GM19468 (cell line): ENCODE measurements at regions not wholly inside any gene's neighbourhood (a gene's known extent, or its start where the extent isn't known, plus 50 kb on each side); places are given as distances from the start of the nearest gene placed in this dataset.

Experiments
- ATAC-seq: cut with Tn5 transposase; IDR thresholded peaks from one replicate; pipeline ENCODE4 v1.9.1; 2021; ENCODE audit warnings: mild to moderate bottlenecking, moderate library complexity, moderate number of reproducible peaks; ENCODE audit not compliant: unreplicated experiment; ENCODE audit errors: extremely low read depth

DNA sequence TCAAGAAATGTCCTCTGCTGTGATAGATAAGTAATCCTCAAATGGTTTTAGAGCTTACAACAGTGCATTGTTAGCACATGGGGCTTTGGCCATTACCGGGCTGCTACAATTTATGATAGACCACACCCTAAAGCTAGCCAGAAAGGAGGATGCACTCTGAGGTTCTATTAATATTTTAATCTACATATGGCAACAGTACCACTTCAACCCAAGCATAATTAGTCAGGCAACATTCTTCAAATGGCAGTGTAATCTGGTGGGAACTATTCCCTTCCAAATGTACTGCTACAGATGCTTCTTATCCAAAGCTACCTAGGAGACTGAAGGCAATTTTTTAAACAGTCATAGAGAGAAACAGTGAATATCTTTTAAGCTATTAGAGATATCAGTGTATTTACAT lies 697.6 kb downstream of the KCNA4 start:
- no peak for ATAC-seq

DNA sequence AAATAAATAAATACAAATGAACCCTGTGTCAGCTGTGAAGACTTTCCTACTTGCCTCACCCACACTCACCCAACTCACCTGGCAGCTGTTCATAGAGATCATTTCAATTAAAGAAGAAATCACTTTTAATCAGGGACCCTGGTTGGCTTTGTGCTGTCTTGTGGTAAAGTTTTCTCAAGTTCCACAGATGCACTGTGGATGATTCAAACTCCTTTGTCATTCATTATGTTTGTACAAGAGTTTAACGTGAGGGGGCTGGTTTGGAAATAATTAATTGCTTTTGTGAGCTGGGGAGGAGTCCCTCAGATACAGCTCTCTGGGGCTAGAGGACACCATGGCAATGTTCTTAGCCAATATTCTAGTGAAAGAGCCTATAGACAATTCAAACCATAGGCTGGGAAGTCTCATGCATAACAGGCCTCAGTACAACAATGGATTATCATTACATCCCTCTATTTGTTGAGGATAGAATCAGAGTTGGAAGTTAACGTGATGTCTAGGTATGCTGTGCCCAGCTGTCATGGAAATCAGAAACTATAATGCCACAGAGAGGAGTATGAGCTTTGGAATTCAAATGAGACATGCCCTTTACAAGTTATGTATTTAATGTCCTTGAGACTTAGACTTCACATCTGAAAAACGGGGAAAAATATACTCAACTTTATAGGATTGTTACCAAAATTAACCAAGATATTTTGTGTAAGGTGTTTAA lies 698.5 kb downstream of the KCNA4 start:
- no peak for ATAC-seq

DNA sequence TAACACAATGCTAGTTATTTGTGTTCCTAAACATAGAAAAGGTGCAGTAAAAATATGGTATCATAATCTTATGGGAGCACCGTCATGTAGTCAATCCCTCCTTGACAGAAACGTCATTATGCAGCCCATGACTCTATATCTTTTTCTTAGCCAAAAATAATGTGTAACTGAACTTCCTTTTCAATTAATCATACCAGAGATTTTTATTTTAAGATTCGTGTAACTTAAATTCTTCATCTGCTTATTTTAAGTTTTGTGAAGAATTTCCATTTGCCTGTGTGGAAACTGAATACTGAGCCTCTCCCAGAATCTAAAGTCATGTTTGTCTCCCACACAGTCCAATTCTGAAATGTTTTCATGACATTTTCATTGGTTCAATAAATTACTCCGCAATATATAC lies 699.1 kb downstream of the KCNA4 start:
- no peak for ATAC-seq

DNA sequence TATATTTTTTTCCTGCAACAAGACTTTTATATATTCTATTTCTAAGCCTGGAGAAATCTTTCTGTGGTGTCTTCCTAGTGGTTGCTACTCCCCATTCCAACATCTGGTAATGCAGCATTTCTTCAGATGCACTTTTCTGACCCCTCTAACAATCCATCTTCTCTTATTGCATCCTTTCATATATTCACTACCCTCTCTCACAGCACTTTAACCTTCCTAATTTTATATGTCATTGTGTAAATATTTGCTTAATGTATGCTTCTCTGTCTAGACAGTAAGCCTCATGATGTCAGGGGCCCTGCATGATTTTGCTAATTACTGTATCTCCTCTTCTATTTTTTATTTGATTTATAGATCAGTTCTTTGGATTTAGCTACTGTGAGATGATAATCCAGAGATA lies 701.6 kb downstream of the KCNA4 start:
- ATAC-seq = no peak

DNA sequence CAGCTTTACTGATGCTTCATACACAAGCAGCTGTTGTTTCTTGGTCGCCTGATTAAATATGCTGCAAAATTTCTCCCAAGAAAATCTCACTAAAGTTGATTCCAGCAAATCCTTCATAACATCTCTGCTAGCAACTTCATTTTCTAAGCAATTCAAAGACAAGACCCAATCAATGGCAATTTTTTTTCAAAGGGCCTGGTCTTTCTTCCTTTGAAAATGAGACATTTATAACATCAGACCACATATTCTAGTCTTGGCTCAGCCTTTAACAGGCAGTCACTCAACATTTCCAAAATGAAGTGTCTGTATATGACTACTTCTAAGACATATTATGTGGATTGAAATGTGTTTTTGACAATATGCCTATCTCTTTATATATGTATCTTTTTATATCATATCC lies 702.6 kb downstream of the KCNA4 start:
- no peak for ATAC-seq

DNA sequence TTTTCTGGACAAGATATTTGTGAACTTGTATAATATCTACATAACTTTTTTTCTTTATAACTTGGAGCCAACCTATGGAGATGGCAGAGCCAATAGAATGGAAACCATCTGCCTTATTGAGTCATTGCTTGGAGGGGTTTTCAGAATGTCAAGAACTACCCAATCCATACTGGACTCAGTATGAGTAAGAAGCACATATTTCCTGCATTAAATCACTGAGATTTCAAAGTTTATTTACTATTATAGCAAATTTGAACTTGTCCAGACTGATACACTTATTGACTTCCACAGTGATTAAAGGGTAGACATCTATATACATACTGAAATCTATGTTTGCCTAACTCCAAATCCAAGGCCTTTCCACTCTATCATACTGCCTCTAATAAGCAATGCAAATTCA lies 704.0 kb downstream of the KCNA4 start:
- no peak for ATAC-seq

DNA sequence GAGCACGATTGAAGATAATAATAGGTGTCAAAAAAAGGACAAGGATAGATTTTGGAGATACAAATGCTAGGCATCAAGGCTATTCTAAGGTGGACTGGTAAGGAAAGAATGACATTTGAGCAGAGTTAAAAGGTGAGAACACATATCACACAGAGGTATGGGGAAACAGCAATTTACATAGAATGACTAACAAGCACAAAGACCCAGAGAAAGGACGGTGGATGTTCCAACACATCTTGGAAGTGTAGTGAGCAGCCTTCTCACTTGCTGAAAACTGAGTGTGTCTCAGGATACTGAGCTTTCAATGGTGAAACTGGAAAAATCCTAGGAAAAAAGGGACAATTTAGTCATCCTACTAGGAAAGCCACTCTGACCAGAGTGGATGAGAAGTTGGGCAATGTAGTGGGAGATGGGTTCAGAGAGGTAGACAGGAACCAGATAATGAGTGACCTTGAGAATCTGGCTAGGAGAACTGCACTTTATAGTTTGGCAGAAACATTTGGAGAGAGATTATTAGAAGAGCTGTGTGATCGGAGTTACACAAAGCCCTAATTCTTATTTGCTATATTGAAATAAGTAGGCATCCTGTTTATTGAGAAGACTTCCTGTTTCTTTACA lies 706.0 kb downstream of the KCNA4 start:
- no peak for ATAC-seq

DNA sequence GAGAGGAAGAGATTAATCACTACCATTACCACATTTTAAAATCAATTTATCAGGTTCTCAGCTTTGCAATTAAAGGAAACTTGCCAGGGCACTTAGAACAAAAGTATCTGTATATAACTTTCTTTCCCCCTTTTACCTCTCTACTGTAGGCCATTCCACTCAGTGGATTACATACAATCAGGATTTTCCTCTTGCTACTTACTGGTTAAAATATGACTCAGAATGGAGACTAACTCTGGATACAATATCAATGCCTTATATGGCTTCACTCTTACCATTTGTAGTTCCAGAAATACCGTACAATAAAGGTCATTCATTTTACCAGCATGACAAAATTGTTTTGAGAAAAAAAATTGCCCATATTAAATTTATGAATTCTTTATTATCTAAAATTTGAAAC lies 706.8 kb downstream of the KCNA4 start:
- ATAC-seq = no peak

DNA sequence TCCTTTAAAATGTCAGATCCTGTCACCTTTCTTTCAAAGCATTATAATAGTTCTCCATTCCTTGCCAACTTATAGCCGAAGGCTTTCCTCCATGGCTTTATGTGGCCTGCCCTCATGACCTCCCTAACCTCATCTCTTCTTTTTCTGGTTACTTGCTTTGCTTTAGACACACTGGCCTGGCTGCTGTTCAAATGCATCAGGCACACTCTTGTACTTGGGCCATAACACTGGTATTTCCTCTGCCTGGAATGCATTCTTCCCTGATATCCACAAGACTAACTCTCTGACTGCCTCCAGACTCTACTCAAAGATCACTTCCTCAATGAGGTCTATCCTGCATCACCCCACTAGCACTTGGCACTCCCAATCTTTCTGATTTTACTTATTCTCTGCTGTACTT lies 710.3 kb downstream of the KCNA4 start:
- no peak for ATAC-seq

DNA sequence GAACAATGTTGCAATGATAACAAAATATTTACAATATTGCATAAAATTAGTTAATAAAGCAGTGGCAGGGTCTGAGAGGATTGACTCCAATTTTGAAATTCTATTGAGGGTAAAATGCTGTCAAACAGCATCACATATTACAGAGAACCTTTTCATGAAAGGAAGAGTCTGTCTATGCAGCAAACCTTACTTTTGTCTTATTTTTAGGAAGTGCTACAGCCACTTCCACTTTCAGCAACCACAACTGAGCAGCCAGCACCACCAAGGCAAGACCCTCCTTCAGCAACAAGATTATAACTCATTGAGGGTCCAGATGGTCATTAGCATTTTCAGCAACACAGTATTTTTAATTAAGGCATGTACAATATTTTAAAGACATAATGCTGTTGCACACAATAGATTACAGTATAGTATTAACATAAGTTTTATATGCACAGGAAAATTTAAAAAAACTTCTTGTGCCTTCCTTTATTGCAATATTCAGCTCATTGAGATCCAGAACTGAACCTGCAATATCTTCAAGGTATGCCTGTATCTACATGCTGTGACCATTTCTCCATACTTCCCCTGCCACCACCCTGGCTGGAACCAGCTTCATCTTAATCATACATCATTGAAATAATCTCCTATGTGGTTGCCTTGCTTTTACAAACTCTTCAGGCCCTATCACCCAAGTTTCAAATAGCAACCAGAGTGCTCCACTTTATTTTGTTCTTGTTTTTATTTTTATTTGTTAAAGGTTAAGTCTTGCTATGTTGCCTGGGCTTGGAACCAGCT lies 711.2 kb downstream of the KCNA4 start:
- ATAC-seq = no peak

DNA sequence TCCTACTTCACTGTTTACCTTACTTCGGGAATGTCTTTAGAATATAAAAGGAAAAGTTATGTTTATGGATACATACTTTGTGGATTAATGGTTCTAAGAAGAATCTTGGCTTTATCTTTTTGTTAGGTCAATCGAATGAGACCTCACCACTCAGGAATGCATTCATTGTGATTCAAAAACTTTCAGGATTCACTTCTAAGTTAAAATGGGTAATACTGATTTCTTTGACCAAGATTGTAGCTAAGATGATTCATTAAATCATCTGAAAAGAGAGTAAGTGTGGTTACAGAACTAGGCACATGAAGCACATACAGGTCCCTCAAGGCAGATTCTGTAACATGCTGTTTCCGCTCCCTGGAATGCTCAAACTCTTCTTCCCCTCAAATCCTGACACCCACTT lies 716.4 kb downstream of the KCNA4 start:
- no peak for ATAC-seq

DNA sequence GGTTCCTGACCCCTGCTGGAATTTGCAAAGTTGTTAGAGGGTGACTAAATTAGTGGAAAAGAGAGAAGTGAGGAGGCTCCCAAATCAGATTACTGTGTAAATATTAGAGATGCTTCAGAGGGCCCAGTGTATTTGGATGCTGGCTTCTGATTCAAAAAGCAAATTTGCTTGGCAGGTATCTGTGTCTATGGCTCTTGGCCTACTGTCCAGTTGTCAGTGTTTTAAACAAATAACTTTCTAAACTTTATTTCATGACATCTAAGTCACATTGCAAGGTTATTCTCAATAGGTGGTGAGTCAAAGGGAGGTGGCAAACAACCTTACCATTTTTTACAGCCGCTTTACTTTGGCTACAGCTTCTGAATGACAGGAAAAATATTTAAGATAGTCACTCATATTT lies 720.1 kb downstream of the KCNA4 start:
- ATAC-seq = no peak

DNA sequence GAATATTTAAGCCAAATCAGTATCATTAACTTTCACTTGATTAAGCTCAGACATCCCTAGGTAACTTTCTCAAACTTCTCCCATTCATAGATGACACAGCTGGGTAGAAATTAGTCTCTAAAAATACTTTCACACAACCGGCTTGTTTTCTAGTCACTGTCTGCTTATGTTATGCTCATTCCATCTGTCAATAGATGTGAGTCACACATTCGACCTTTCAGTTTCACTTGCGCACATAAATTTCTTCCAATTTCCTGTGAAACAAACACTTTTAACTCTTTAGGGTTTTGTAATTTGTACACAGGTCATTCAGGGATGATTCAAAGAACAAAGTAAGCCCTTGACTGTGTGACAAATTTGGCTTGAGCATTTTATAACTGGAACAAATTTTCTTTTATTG lies 723.0 kb downstream of the KCNA4 start:
- peak; percentile 94 for ATAC-seq

DNA sequence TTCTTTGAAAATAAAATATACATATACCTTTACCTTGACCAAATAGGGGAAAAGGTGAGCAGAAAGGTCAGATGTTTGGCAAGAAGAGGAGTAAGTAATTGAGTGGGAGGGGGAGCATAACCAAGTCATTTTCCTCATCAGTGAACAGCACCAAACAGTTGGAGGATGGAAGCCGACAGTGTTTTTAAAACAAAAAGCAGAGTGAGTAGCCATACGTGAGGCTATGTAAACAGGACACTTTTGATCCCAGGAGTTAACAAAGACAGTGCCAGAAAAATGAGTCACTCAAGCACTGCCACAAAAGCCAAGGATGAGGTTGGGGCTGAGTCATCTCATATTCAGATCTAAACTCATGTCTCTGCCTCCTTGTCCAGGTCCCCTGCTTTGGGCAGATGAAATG lies 734.7 kb downstream of the KCNA4 start:
- ATAC-seq = no peak

DNA sequence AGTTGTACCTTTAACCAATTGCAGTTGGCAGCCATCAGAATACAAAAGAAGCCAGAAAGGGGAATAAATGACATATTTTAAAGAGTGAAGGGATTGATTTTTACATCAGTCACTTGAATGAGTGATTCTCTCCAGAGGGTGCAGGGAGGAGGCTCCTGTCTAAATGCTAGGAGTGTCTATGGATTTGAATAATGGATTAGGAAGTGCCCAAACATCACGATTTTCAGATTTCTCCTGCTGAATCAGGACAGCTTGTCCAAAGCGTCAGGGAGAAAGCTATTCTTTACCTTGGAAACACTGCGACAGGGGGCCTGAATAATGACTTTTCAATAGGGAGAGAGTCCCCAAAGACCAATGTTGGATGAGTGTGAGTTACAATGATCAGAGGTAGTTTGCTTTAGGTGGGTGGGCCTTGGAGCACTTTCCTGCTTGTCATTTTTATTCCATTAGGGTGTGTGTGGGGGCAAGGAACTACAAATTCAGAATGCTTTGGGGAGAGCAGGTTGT lies 735.5 kb downstream of the KCNA4 start:
- ATAC-seq = no peak

DNA sequence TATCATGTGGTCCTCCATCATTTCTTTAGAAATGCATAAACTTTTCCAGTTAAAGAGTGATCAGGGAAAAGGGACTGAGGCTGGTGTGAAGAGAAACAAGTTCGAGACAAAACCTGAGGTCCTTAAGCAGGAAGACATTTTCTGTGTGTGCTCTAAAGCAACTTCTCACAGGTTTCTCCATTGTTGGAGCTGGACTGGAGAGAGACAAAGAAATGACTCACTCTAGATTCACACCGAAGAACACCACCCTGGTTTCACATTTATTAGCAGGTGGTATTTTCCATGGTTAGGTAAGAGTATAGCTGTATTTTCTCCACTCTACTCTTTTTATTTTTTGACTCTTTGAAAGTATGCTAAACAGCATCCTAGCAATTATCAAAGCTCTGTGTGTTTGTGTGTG lies 736.4 kb downstream of the KCNA4 start:
- no peak for ATAC-seq

DNA sequence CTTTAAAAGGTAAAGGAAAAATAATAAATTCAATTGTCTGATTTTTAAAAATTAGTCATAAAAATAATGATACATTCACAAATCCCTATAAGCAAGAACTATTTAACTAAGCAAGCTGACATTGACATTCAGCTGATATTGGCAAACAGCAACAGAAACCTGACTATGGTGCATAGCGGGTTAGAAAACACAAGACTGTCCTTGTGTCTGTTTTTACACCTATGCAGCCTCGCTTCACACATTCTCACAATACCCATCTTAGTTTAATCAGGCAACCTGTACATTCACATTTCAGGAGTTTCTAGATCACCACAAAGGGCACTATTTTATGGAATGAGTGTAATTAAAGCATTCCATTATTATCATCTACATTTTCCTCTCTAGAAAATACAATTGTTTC lies 737.1 kb downstream of the KCNA4 start:
- no peak for ATAC-seq

DNA sequence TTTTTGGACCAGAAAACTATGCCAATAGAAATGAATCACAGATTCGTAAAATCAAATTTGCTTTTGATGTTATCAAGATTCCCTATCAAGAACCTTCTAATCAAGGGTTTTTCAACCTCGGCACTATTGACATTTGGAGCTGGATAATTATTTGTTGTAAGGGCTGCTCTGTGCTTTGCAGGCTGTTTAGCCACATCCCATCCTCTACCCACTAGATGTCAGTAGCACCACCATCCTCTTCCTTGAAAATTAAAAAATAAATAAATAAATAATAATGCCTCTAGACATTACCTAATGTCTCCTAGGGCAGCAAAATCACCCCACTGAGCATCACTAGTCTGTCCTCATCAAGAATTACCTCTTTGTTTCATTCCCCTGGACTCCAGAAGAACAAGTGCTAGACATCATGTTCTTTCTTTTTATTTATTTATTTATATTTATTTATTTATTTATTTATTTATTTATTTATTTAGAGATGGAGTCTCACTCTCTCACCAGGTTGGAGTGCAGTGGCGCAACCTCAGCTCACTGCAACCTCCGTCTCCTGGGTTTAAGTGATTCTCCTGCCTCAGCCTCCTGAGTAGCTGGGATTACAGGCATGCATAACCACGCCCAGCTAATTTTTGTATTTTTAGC lies 744.7 kb downstream of the KCNA4 start:
- ATAC-seq = no peak

DNA sequence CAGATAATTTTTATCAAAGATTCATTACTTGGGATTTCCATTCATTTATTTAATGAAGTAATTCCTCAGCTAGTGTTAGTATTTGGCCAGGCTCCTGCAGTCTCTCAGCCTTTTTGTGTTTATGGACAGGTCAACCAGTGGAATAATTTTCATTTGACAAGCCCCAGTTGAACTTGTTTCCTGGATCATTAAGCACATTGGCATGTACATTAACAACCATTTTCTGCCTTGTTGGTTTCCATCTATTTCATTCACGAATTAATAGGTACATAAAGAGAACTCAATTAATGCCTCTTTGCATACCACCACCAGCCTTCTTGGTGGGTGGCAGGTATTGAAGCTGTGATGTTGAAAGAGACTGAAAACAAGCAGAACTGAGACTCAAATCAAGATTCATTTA lies 745.2 kb downstream of the KCNA4 start:
- no peak for ATAC-seq

DNA sequence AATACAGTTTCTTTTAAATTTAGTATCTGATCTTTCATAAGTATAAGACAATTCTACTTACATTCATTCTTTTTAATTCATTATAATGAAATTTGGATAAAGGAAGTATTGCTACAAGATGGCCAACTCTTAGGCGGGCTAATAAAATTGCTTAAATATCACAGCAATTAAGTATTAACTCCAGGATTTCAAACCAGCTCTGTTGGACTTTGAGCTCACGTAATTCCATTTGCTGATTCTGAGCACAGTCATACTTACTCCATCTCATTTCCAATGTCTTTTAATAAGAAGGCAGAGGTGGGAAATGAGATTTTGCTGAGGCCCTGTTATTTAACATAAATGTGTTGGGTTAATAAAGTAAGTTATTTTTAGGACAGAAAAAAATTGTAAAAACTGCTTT lies 748.1 kb downstream of the KCNA4 start:
- no peak for ATAC-seq

DNA sequence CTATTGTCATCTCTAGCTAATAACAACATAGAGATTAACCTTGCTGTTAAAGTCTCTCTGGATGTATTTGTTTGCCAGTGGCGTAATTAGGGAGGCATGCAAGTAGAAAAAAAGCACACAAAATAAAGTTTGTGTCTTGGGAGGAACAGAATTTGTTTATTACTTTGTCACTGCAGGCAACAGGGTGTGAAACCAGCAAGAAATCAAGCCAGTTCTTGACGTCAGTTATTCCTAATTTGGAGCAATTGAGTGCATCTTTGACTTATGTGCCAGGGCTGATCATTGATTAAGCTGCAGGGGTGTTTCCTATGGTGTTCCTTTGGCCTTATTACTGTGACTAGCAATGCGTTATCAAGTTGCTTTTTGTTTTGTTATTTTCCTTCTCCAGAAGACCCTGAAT lies 751.0 kb downstream of the KCNA4 start:
- no peak for ATAC-seq
